SK-N-SH (cell line): ENCODE measurements at regions not wholly inside any gene's neighbourhood (a gene's known extent, or its start where the extent isn't known, plus 50 kb on each side); places are given as distances from the start of the nearest gene placed in this dataset.

Experiments used
- CTCF ChIA-PET: fragments of 300-600, 350-600 bp; formaldehyde crosslinking; extraction: SDS; loops from one replicate; lab custom pipeline; 2021; lab: Yijun Ruan, JAX
- POLR2A ChIA-PET: fragments of 350-600 bp; sonication (Branson Sonifier 250); formaldehyde crosslinking; extraction: SDS; loops from one replicate; lab custom pipeline; 2020; ENCODE audit warnings: antibody characterized with exemption, inconsistent platforms; lab: Yijun Ruan, JAX
- DNase-seq: peaks from one replicate; pipeline ENCODE4 v3.0.0; 2012
- H2AFZ ChIP-seq: fragments of 200-600 bp; sonication (generic); 2 replicates; pipeline ENCODE4 v1.8.1; 2016; ENCODE audit warnings: antibody characterized with exemption, mild to moderate bottlenecking, low read depth
- H3F3A ChIP-seq: fragments of 200-600 bp; sonication (generic); replicated peaks from 2 replicates; pipeline ENCODE3; 2016; ENCODE audit warnings: antibody characterized with exemption, mild to moderate bottlenecking; ENCODE audit not compliant: insufficient read depth
- H3K27ac ChIP-seq, 2 experiments: fragments of 200-500 bp in 1 of 2; fragments of 200-600 bp in 1 of 2; sonication (Bioruptor generic) in 1 of 2; sonication (generic), shearing (Covaris generic) in 1 of 2; 2 replicates each; pipeline versions ENCODE4 v1.5.1 to v1.6.1; 2014 to 2016; ENCODE audit warnings: low read depth in 2 of 2, inconsistent platforms in 1 of 2, low read length in 1 of 2, mild to moderate bottlenecking in 1 of 2, mixed read lengths in 1 of 2
- H3K27me3 ChIP-seq: fragments of 200-600 bp; sonication (generic), shearing (Covaris generic); 2 replicates; pipeline ENCODE4 v1.6.1; 2016; ENCODE audit warnings: mixed run types; ENCODE audit not compliant: insufficient read depth
- H3K36me3 ChIP-seq, 2 experiments: fragments of 200-500 bp in 1 of 2; fragments of 200-600 bp in 1 of 2; sonication (Bioruptor generic) in 1 of 2; sonication (generic) in 1 of 2; replicated peaks in 1 of 2; 2 replicates each; pipeline versions ENCODE3 to v1.5.1; 2014 to 2016; ENCODE audit warnings: low read length in 1 of 2, mild to moderate bottlenecking in 1 of 2; ENCODE audit not compliant: insufficient read depth in 2 of 2, control insufficient read depth in 1 of 2
- H3K4me1 ChIP-seq, 2 experiments: fragments of 200-500 bp in 1 of 2; fragments of 200-600 bp in 1 of 2; sonication (Bioruptor generic) in 1 of 2; sonication (generic), shearing (Covaris generic) in 1 of 2; 2 replicates each; pipeline versions ENCODE4 v1.5.1 to v1.6.1; 2014 to 2016; ENCODE audit warnings: low read depth in 1 of 2, low read length in 1 of 2, mixed run types in 1 of 2; ENCODE audit not compliant: insufficient read depth in 2 of 2, control insufficient read depth in 1 of 2
- H3K4me2 ChIP-seq: fragments of 200-600 bp; sonication (generic), shearing (Covaris generic); 2 replicates; pipeline ENCODE4 v1.6.1; 2017; ENCODE audit warnings: mixed run types
- H3K4me3 ChIP-seq, 2 experiments: fragments of 200-500 bp in 1 of 2; fragments of 200-600 bp in 1 of 2; sonication (Bioruptor generic) in 1 of 2; sonication (generic), shearing (Covaris generic) in 1 of 2; 2 replicates each; pipeline versions ENCODE4 v1.5.1 to v1.8.1; 2014 to 2016; ENCODE audit warnings: low read depth in 2 of 2, inconsistent platforms in 1 of 2, low read length in 1 of 2, mild to moderate bottlenecking in 1 of 2, mixed read lengths in 1 of 2, moderate library complexity in 1 of 2
- H3K79me2 ChIP-seq: fragments of 200-600 bp; sonication (generic); 2 replicates; pipeline ENCODE4 v1.8.1; 2017; ENCODE audit warnings: mild to moderate bottlenecking; ENCODE audit not compliant: insufficient read depth
- H3K9ac ChIP-seq: fragments of 200-600 bp; sonication (generic); 2 replicates; pipeline ENCODE4 v1.6.1; 2017; ENCODE audit warnings: mixed run types
- H3K9me2 ChIP-seq: fragments of 200-600 bp; sonication (generic); 2 replicates; pipeline ENCODE4 v1.6.1; 2017; ENCODE audit warnings: mixed run types
- H3K9me3 ChIP-seq: fragments of 200-600 bp; sonication (generic); 2 replicates; pipeline ENCODE4 v1.6.1; 2017; ENCODE audit warnings: mixed run types, mild to moderate bottlenecking, moderate library complexity
- H4K20me1 ChIP-seq: fragments of 200-600 bp; sonication (generic); 2 replicates; pipeline ENCODE4 v1.6.1; 2017; ENCODE audit warnings: mild to moderate bottlenecking, mixed run types; ENCODE audit not compliant: insufficient read depth
- CHD2 ChIP-seq: fragments of 150-350 bp; IDR thresholded peaks from 2 replicates; pipeline ENCODE4 v1.6.1; 2018; ENCODE audit warnings: low read length; ENCODE audit not compliant: partially characterized antibody
- EP300 ChIP-seq, 2 experiments: IDR thresholded peaks; 2 replicates each; pipeline versions ENCODE4 v1.4.0 to v1.6.1; 2012; ENCODE audit warnings: borderline replicate concordance in 1 of 2, low read depth in 1 of 2, low read length in 1 of 2
- FOXJ3 ChIP-seq: sonication (generic); formaldehyde crosslinking; IDR thresholded peaks from 2 replicates; pipeline ENCODE4 v1.5.1; 2020; ENCODE audit warnings: mild to moderate bottlenecking, missing genetic modification reagents
- GABPA ChIP-seq: IDR thresholded peaks from 2 replicates; pipeline ENCODE4 v1.4.0; 2012; ENCODE audit warnings: low read depth, mild to moderate bottlenecking
- GATA2 ChIP-seq: sonication (generic); formaldehyde crosslinking; IDR thresholded peaks from 2 replicates; pipeline ENCODE4 v1.5.0; 2020; ENCODE audit warnings: mild to moderate bottlenecking, missing genetic modification reagents
- MEF2A ChIP-seq: IDR thresholded peaks from 2 replicates; pipeline ENCODE4 v1.4.0; 2012; ENCODE audit warnings: low read depth, borderline replicate concordance
- MXI1 ChIP-seq: IDR thresholded peaks from 2 replicates; pipeline ENCODE4 v1.6.1; 2012; ENCODE audit warnings: mild to moderate bottlenecking, low read depth, low read length, improper control_type of control experiment
- NFIC ChIP-seq: IDR thresholded peaks from 2 replicates; pipeline ENCODE4 v1.4.0; 2012; ENCODE audit warnings: borderline replicate concordance
- NRF1 ChIP-seq: IDR thresholded peaks from 2 replicates; pipeline ENCODE4 v1.6.1; 2012; ENCODE audit warnings: low read depth, mild to moderate bottlenecking, low read length
- POLR2AphosphoS5 ChIP-seq: IDR thresholded peaks from 2 replicates; pipeline ENCODE4 v1.6.1; 2012; ENCODE audit warnings: low read depth, low read length
- RCOR1 ChIP-seq: fragments of 150-350 bp; IDR thresholded peaks from 2 replicates; pipeline ENCODE4 v1.6.1; 2017; ENCODE audit warnings: antibody characterized with exemption, low read length
- RXRA ChIP-seq: IDR thresholded peaks from 2 replicates; pipeline ENCODE4 v1.4.0; 2012; ENCODE audit warnings: low read depth, mild to moderate bottlenecking, borderline replicate concordance
- SIN3A ChIP-seq: IDR thresholded peaks from 2 replicates; pipeline ENCODE4 v1.6.1; 2012; ENCODE audit warnings: low read depth, mild to moderate bottlenecking, low read length, moderate library complexity, borderline replicate concordance
- SMC3 ChIP-seq: IDR thresholded peaks from 2 replicates; pipeline ENCODE4 v1.6.1; 2012; ENCODE audit warnings: low read depth, low read length, improper control_type of control experiment
- TCF12 ChIP-seq: IDR thresholded peaks from 2 replicates; pipeline ENCODE4 v1.4.0; 2012
- WGBS: methylation state at CpG from one replicate; pipeline ENCODE4 v1.1.6; 2017; ENCODE audit warnings: low lambda C conversion rate; 5-methylcytosine and 5-hydroxymethylcytosine counted together
- TF ChIP-seq, protein P1 (sequence below): IDR thresholded peaks from 2 replicates; pipeline ENCODE4; 2012
- TF ChIP-seq, protein P2 (sequence below): fragments of 150-350 bp; IDR thresholded peaks from 2 replicates; pipeline ENCODE4 v1.6.1; 2016; ENCODE audit warnings: mild to moderate bottlenecking, low read depth, low read length
- TF ChIP-seq, protein P3 (sequence below): fragments of 150-350 bp; IDR thresholded peaks from 2 replicates; pipeline ENCODE4 v1.6.1; 2017; ENCODE audit warnings: antibody characterized with exemption, low read length, low read depth, borderline replicate concordance
- TF ChIP-seq, protein P4 (sequence below): IDR thresholded peaks from 2 replicates; pipeline ENCODE4 v1.4.0; 2012; ENCODE audit warnings: low read depth

DNA sequence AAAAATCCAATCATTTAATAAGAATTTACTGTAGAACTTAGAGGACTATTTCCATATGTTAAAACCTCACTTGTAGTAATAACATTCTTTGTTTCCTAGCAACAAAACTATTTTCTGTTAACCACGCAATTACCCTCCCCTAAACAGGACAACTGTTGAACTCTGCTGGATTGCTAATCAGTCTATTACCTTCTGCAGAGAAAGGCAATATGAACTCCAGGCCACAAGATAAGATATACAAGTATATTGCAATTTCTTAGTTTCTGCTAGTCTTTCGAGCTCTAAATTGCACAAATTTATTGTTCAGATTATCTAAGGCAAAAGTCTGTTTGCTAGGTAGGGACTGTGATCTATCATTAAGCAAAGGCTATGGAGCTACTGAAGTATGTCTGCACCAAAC lies 920.1 kb upstream of the LRRN3 start:
- Histone ChIP-seq H3K4me2 (no peak overlapping the region), H3K27ac (no peak overlapping the region), H3K4me1 (no peaks in the 10 kb centered on the region), H3K4me3 (no peak overlapping the region), H3K79me2 (no peaks in the 10 kb centered on the region), H3K27me3 (no peaks in the 10 kb centered on the region), H3K36me3 (no peaks in the 10 kb centered on the region), H3F3A (no peaks in the 10 kb centered on the region), H3K9ac (no peak overlapping the region), H2AFZ (no peak overlapping the region), H4K20me1 (no peaks in the 10 kb centered on the region), H3K9me2 (no peaks in the 10 kb centered on the region), H3K9me3 (no peaks in the 10 kb centered on the region)
- ChIA-PET POLR2A (no interaction called here), CTCF (interaction anchor here (0.6 to 1.4 kb wide), 3 partner anchors 8 to 37 kb away, joined by 3 to 8 read pairs (median 3); no protein-coding TSS in a partner anchor)
- 28% methylated on average over 2 of the region's 2 CpGs for WGBS
- TF ChIP-seq, protein P1, sequence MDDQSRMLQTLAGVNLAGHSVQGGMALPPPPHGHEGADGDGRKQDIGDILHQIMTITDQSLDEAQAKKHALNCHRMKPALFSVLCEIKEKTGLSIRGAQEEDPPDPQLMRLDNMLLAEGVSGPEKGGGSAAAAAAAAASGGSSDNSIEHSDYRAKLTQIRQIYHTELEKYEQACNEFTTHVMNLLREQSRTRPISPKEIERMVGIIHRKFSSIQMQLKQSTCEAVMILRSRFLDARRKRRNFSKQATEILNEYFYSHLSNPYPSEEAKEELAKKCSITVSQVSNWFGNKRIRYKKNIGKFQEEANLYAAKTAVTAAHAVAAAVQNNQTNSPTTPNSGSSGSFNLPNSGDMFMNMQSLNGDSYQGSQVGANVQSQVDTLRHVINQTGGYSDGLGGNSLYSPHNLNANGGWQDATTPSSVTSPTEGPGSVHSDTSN, result no peak
- no peak for DNase-seq

DNA sequence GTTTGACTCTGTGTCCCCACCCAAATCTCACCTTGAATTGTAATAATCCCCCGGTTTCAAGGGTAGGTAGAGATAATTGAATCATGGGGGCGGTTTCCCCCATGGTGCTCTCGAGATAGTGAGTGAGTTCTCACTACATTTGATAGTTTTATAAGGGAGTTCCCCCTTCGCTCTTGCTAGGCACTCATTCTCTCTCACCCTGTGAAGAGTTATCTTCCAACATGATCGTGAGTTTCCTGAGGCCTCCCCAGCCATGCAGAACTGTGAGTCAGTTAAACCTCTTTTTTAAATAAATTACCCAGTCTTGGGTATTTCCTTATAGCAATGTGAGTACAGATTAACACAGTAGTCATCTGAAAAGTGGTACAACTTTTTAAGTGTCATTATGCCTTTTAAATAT lies 913.5 kb upstream of the LRRN3 start:
- H3K9me2 ChIP-seq, result no peaks in the 10 kb centered on the region
- H3K4me2 ChIP-seq, result no peak overlapping the region
- ChIA-PET POLR2A (no interaction called here), CTCF (interaction anchor here (0.6 kb wide), 1 partner anchor 1230 kb away, joined by 3 read pairs; no protein-coding TSS in a partner anchor)
- no peaks in the 10 kb centered on the region for H3K4me1 ChIP-seq
- H3K27me3 ChIP-seq, result no peaks in the 10 kb centered on the region
- H3K9me3 ChIP-seq, result no peaks in the 10 kb centered on the region
- H3K9ac ChIP-seq, result no peak overlapping the region
- WGBS, result 34% methylated on average over 5 of the region's 5 CpGs
- no peak overlapping the region for H3K27ac ChIP-seq
- no peaks in the 10 kb centered on the region for H4K20me1 ChIP-seq
- H3F3A ChIP-seq, result no peaks in the 10 kb centered on the region
- H3K79me2 ChIP-seq, result no peaks in the 10 kb centered on the region
- TF ChIP-seq, protein P2, sequence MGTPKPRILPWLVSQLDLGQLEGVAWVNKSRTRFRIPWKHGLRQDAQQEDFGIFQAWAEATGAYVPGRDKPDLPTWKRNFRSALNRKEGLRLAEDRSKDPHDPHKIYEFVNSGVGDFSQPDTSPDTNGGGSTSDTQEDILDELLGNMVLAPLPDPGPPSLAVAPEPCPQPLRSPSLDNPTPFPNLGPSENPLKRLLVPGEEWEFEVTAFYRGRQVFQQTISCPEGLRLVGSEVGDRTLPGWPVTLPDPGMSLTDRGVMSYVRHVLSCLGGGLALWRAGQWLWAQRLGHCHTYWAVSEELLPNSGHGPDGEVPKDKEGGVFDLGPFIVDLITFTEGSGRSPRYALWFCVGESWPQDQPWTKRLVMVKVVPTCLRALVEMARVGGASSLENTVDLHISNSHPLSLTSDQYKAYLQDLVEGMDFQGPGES, result no peak
- H3K36me3 ChIP-seq, result no peaks in the 10 kb centered on the region
- no peak overlapping the region for H3K4me3 ChIP-seq
- H2AFZ ChIP-seq, result no peak overlapping the region
- no peak for DNase-seq

DNA sequence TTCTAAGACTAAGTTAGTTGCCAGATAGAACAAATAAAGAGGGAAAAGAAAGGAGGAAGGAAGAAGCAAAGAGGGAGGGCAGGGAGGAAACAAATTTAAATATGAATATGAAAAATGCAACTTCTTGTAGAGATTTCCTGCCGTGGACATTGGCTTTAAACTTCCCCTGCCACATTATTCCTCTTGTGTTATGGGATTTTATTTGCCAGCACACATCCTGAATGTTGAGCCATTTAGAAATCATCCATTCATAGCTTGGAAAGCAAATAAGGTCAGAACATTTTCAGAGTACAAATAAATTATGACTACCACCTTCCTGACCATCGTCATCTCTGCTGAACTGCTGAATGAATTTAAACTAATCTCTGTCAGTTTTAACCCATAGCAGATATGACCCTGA lies 911.9 kb upstream of the LRRN3 start:
- ChIA-PET CTCF (no interaction called here), POLR2A (no interaction called here)
- H3K9ac ChIP-seq, result no peak overlapping the region
- H3K27ac ChIP-seq, result no peak overlapping the region
- no peaks in the 10 kb centered on the region for H3F3A ChIP-seq
- H3K27me3 ChIP-seq, result no peaks in the 10 kb centered on the region
- H4K20me1 ChIP-seq, result no peaks in the 10 kb centered on the region
- 27% methylated on average over 2 of the region's 2 CpGs for WGBS
- no peaks in the 10 kb centered on the region for H3K79me2 ChIP-seq
- H3K4me1 ChIP-seq, result no peaks in the 10 kb centered on the region
- H3K9me3 ChIP-seq, result no peaks in the 10 kb centered on the region
- H2AFZ ChIP-seq, result no peak overlapping the region
- H3K4me2 ChIP-seq, result no peak overlapping the region
- no peaks in the 10 kb centered on the region for H3K36me3 ChIP-seq
- H3K4me3 ChIP-seq, result no peak overlapping the region
- DNase-seq, result no peak
- no peaks in the 10 kb centered on the region for H3K9me2 ChIP-seq
- TF ChIP-seq RCOR1 (no peak), MXI1 (no peak), NRF1 (no peak), RXRA (no peak), TCF12 (no peak), POLR2AphosphoS5 (no peak), SIN3A (no peak), MEF2A (no peak), NFIC (no peak), GABPA (no peak), SMC3 (no peak), GATA2 (CRISPR knock-in tag) (no peak), EP300 (IDR thresholded peaks at IDR 0.05; ENCODE audit: borderline replicate concordance in 1 of 2, low read depth in 1 of 2, low read length in 1 of 2) (no peak), CHD2 (no peak), FOXJ3 (no peak)
- TF ChIP-seq, protein P3, sequence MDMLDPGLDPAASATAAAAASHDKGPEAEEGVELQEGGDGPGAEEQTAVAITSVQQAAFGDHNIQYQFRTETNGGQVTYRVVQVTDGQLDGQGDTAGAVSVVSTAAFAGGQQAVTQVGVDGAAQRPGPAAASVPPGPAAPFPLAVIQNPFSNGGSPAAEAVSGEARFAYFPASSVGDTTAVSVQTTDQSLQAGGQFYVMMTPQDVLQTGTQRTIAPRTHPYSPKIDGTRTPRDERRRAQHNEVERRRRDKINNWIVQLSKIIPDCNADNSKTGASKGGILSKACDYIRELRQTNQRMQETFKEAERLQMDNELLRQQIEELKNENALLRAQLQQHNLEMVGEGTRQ, result no peak
- TF ChIP-seq, protein P2, result no peak
- TF ChIP-seq, protein P4, sequence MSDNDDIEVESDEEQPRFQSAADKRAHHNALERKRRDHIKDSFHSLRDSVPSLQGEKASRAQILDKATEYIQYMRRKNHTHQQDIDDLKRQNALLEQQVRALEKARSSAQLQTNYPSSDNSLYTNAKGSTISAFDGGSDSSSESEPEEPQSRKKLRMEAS, result no peak
